ENCODE measurements at regions not wholly inside any gene's neighbourhood (a gene's known extent, or its start where the extent isn't known, plus 50 kb on each side); places are given as distances from the start of the nearest gene placed in this dataset.

GRCh38 chr9:107707428-107707837, 217.9 kb upstream of the KLF4 start:
- no peaks in the 10 kb centered on the region for H3K79me1 ChIP-seq (ENCODE audit: low read depth in 1 of 2, low read length in 2 of 2)
- H3K23ac ChIP-seq (ENCODE audit: low read depth, low read length) = no peak overlapping the region
- no peak overlapping the region for H2BK15ac ChIP-seq (ENCODE audit: low read depth, low read length)
- peaks cover 10% of the 10 kb centered on the region; the same call in 1 of the 2 replicates for H3K9me1 ChIP-seq (ENCODE audit: insufficient read depth, low read length)
- no peak overlapping the region for H3K4me2 ChIP-seq (ENCODE audit: low read depth, low read length)
- CTCF ChIA-PET = no interaction called here
- H3K27ac ChIP-seq (ENCODE audit: insufficient read depth, low read length) = peak overlapping the region; percentile 8; the same call in 1 of the 2 replicates
- no peak overlapping the region for H3K4me3 ChIP-seq (ENCODE audit: insufficient read depth, low read depth, low read length)
- no peaks in the 10 kb centered on the region; the same call in 1 of the 2 replicates for H3K27me3 ChIP-seq (ENCODE audit: control insufficient read depth, insufficient read depth, low read length)
- H4K8ac ChIP-seq (ENCODE audit: low read depth in 2 of 2, low read length in 2 of 2) = no peak overlapping the region
- dilution Hi-C loops (cut with HindIII; ENCODE audit: low sequenced_read_pairs, unreplicated experiment) (no loop called here), in situ Hi-C loops (cut with MboI; ENCODE audit: low sequenced_read_pairs) (no loop called here), intact Hi-C loops (cut with micrococcal nuclease) (loop anchor here (5.0 to 10.0 kb wide), 2 partner anchors 70 to 857 kb away; no protein-coding TSS in a partner anchor)
- no peak overlapping the region for H4K91ac ChIP-seq (ENCODE audit: insufficient read depth, low read depth, low read length)
- no CpG with 5 or more reads among the region's 6 CpGs for WGBS, 2 experiments (ENCODE audit: extremely low coverage in 2 of 2, insufficient read length in 1 of 2)
- no peaks in the 10 kb centered on the region for H4K20me1 ChIP-seq (ENCODE audit: insufficient read depth, low read length)
- H3K36me3 ChIP-seq (ENCODE audit: control insufficient read depth, insufficient read depth, low read length) = no peaks in the 10 kb centered on the region
- H4K5ac ChIP-seq (ENCODE audit: low read depth, low read length) = no peak overlapping the region
- TF ChIP-seq CTCF (conservative IDR thresholded peaks at IDR 0.05; ENCODE audit: low read depth, low read length) = no peak
- no peak for TF ChIP-seq ELK1 (IDR thresholded peaks at IDR 0.05; ENCODE audit: borderline replicate concordance, low read depth, low read length)
- peak; percentile 97 for TF ChIP-seq CEBPB (IDR thresholded peaks at IDR 0.05; ENCODE audit: low read depth, low read length)
- no peak; the same call in 1 of the 2 replicates for TF ChIP-seq RAD21 (IDR thresholded peaks at IDR 0.05; ENCODE audit: low read length)
- TF ChIP-seq POLR2A (IDR thresholded peaks at IDR 0.05; ENCODE audit: low read depth, low read length) = no peak
- peak; percentile 63; the same call in 1 of the 2 replicates for TF ChIP-seq USF2 (IDR thresholded peaks at IDR 0.05; ENCODE audit: low read depth, low read length)
- peak; percentile 66 for TF ChIP-seq FOS (IDR thresholded peaks at IDR 0.05; ENCODE audit: low read depth, low read length)
- no peak for TF ChIP-seq MAFK (IDR thresholded peaks at IDR 0.05; ENCODE audit: low read depth, low read length)
- no peak for TF ChIP-seq SMC3 (IDR thresholded peaks at IDR 0.05; ENCODE audit: low read depth, low read length)
- TF ChIP-seq RFX5 (IDR thresholded peaks at IDR 0.05; ENCODE audit: low read depth, low read length) = no peak
- TF ChIP-seq RCOR1 (IDR thresholded peaks at IDR 0.05; ENCODE audit: insufficient replicate concordance, low read length) = no peak
- TF ChIP-seq MAZ (IDR thresholded peaks at IDR 0.05; ENCODE audit: borderline replicate concordance, low read depth, low read length) = 0 out of 2 replicates have a peak, but pooled peaks have one; percentile 23
- no peak for TF ChIP-seq MXI1 (IDR thresholded peaks at IDR 0.05; ENCODE audit: borderline replicate concordance, low read depth, low read length)
- TF ChIP-seq BHLHE40 (IDR thresholded peaks at IDR 0.05; ENCODE audit: low read depth, low read length) = no peak
- TF ChIP-seq CHD1 (IDR thresholded peaks at IDR 0.05; ENCODE audit: low read depth, low read length) = no peak
- TF ChIP-seq NFE2L2 (IDR thresholded peaks at IDR 0.05; ENCODE audit: low read depth, low read length) = peak; percentile 34; the same call in 1 of the 2 replicates
- no peaks in the 10 kb centered on the region; the same call in 1 of the 2 replicates for H3K9me3 ChIP-seq (ENCODE audit: control insufficient read depth, insufficient read depth, low read length)
- no peak overlapping the region for H2BK20ac ChIP-seq (ENCODE audit: low read depth, low read length)
- H2BK5ac ChIP-seq (ENCODE audit: low read depth, low read length, poor library complexity, severe bottlenecking) = no peak overlapping the region
- ATAC-seq (ENCODE audit: low read depth) (peak; percentile 89), DNase-seq (peak; percentile 97)
- H2AFZ ChIP-seq (replicated peaks; ENCODE audit: low read length, poor library complexity) = peak overlapping the region; percentile 34
- POLR2A ChIA-PET (ENCODE audit: unreplicated experiment) = no interaction called here
- no peak overlapping the region for H2BK120ac ChIP-seq (ENCODE audit: low read depth, low read length)
- no TSS peak for BruUV-seq (replicated peaks)
- peaks cover 9% of the 10 kb centered on the region for H3K4me1 ChIP-seq (ENCODE audit: control insufficient read depth, insufficient read depth, low read length)
- H3K9ac ChIP-seq (ENCODE audit: low read depth, low read length) = no peak overlapping the region
- H3K14ac ChIP-seq (replicated peaks; ENCODE audit: low read depth, low read length) = no peak overlapping the region
- peak overlapping the region; percentile 2; the same call in 1 of the 2 replicates for H2AK5ac ChIP-seq (ENCODE audit: low read depth, low read length)
- no peak overlapping the region; the same call in 1 of the 2 replicates for H3K18ac ChIP-seq (ENCODE audit: low read depth, low read length)
- H3K56ac ChIP-seq (ENCODE audit: extremely low read depth, insufficient read depth, low read length) = no peak overlapping the region
- H3K4ac ChIP-seq (ENCODE audit: low read depth, low read length) = no peak overlapping the region
- H2AK9ac ChIP-seq (replicated peaks; ENCODE audit: low read depth, low read length, poor library complexity) = no peak overlapping the region
